ENCODE measurements at regions not wholly inside any gene's neighbourhood (a gene's known extent, or its start where the extent isn't known, plus 50 kb on each side); places are given as distances from the start of the nearest gene placed in this dataset.

- no peak for TF ChIP-seq EZH2 (IDR thresholded peaks at IDR 0.05; ENCODE audit: low read length, unreplicated experiment)
- TF ChIP-seq EZH2phosphoT487 (IDR thresholded peaks at IDR 0.05; ENCODE audit: borderline replicate concordance, low read length), result no peak
- no peak for TF ChIP-seq CTCF (conservative IDR thresholded peaks at IDR 0.05; ENCODE audit: low read depth, low read length)
- Histone ChIP-seq H2AFZ (ENCODE audit: low read length) (no peak overlapping the region), H3K36me3 (ENCODE audit: low read depth, low read length) (no peaks in the 10 kb centered on the region), H3K9me3 (ENCODE audit: low read length) (no peaks in the 10 kb centered on the region), H3K4me1 (ENCODE audit: insufficient read depth, low read length) (no peaks in the 10 kb centered on the region), H3K27me3 (ENCODE audit: low read length) (no peaks in the 10 kb centered on the region), H3K4me3 (ENCODE audit: low read length) (no peak overlapping the region), H3K9me2 (replicated peaks; ENCODE audit: low read length) (no peaks in the 10 kb centered on the region), H3K4me2 (ENCODE audit: low read length) (no peak overlapping the region), H3F3A (ENCODE audit: low read length, unreplicated experiment) (no peaks in the 10 kb centered on the region), H3K79me2 (ENCODE audit: low read length) (no peaks in the 10 kb centered on the region), H4K20me1 (ENCODE audit: low read length) (no peaks in the 10 kb centered on the region), H3K27ac (ENCODE audit: low read length) (no peak overlapping the region), H3K9ac (ENCODE audit: low read length) (no peak overlapping the region)
- BruUV-seq (replicated peaks), result no TSS peak
- POLR2A ChIA-PET (ENCODE audit: unreplicated experiment), result no interaction called here
- CTCF ChIA-PET, result no interaction called here
- no peak for DNase-seq
- ATAC-seq, result no peak
- intact Hi-C loops (cut with micrococcal nuclease), result no loop called here
These were observed 1089.2 kb upstream of the AUTS2 start for GRCh38 chr7:68509054-68509453.

- intact Hi-C loops (cut with micrococcal nuclease), result no loop called here
- BruUV-seq (replicated peaks), result no TSS peak
- H3K9ac ChIP-seq (ENCODE audit: low read length), result no peak overlapping the region
- no peaks in the 10 kb centered on the region for H3K79me2 ChIP-seq (ENCODE audit: low read length)
- no peak overlapping the region for H2AFZ ChIP-seq (ENCODE audit: low read length)
- H3K4me1 ChIP-seq (ENCODE audit: insufficient read depth, low read length), result no peaks in the 10 kb centered on the region
- H3K27me3 ChIP-seq (ENCODE audit: low read length), result no peaks in the 10 kb centered on the region
- CTCF ChIA-PET, result no interaction called here
- no peaks in the 10 kb centered on the region for H3K9me3 ChIP-seq (ENCODE audit: low read length)
- ATAC-seq, result no peak
- POLR2A ChIA-PET (ENCODE audit: unreplicated experiment), result no interaction called here
- no peak overlapping the region for H3K4me2 ChIP-seq (ENCODE audit: low read length)
- no peak overlapping the region for H3K4me3 ChIP-seq (ENCODE audit: low read length)
- H3K9me2 ChIP-seq (replicated peaks; ENCODE audit: low read length), result no peaks in the 10 kb centered on the region
- TF ChIP-seq EZH2 (IDR thresholded peaks at IDR 0.05; ENCODE audit: low read length, unreplicated experiment) (no peak), CTCF (conservative IDR thresholded peaks at IDR 0.05; ENCODE audit: low read depth, low read length) (no peak), EZH2phosphoT487 (IDR thresholded peaks at IDR 0.05; ENCODE audit: borderline replicate concordance, low read length) (no peak)
- H4K20me1 ChIP-seq (ENCODE audit: low read length), result no peaks in the 10 kb centered on the region
- no peak for DNase-seq
- H3K27ac ChIP-seq (ENCODE audit: low read length), result no peak overlapping the region
- H3F3A ChIP-seq (ENCODE audit: low read length, unreplicated experiment), result no peaks in the 10 kb centered on the region
- no peaks in the 10 kb centered on the region for H3K36me3 ChIP-seq (ENCODE audit: low read depth, low read length)
These were observed 1088.7 kb upstream of the AUTS2 start for GRCh38 chr7:68509603-68510002.

- Histone ChIP-seq H3K79me2 (ENCODE audit: low read length) (no peaks in the 10 kb centered on the region), H3K9ac (ENCODE audit: low read length) (no peak overlapping the region), H3F3A (ENCODE audit: low read length, unreplicated experiment) (no peaks in the 10 kb centered on the region), H3K4me3 (ENCODE audit: low read length) (no peak overlapping the region), H4K20me1 (ENCODE audit: low read length) (no peaks in the 10 kb centered on the region), H3K36me3 (ENCODE audit: low read depth, low read length) (no peaks in the 10 kb centered on the region), H3K27ac (ENCODE audit: low read length) (no peak overlapping the region), H3K4me1 (ENCODE audit: insufficient read depth, low read length) (no peaks in the 10 kb centered on the region), H3K9me2 (replicated peaks; ENCODE audit: low read length) (no peaks in the 10 kb centered on the region), H2AFZ (ENCODE audit: low read length) (no peak overlapping the region), H3K9me3 (ENCODE audit: low read length) (no peaks in the 10 kb centered on the region), H3K27me3 (ENCODE audit: low read length) (no peaks in the 10 kb centered on the region), H3K4me2 (ENCODE audit: low read length) (no peak overlapping the region)
- no TSS peak for BruUV-seq (replicated peaks)
- intact Hi-C loops (cut with micrococcal nuclease), result no loop called here
- ATAC-seq (no peak), DNase-seq (no peak)
- CTCF ChIA-PET, result no interaction called here
- POLR2A ChIA-PET (ENCODE audit: unreplicated experiment), result no interaction called here
- TF ChIP-seq CTCF (conservative IDR thresholded peaks at IDR 0.05; ENCODE audit: low read depth, low read length), result no peak
- no peak for TF ChIP-seq EZH2phosphoT487 (IDR thresholded peaks at IDR 0.05; ENCODE audit: borderline replicate concordance, low read length)
- TF ChIP-seq EZH2 (IDR thresholded peaks at IDR 0.05; ENCODE audit: low read length, unreplicated experiment), result no peak
These were observed 1087.0 kb upstream of the AUTS2 start for GRCh38 chr7:68511281-68511680.
